Ishikawa (cell line): ENCODE measurements at regions not wholly inside any gene's neighbourhood (a gene's known extent, or its start where the extent isn't known, plus 50 kb on each side); places are given as distances from the start of the nearest gene placed in this dataset.

ENCODE experiments used
- CEBPB ChIP-seq: IDR thresholded peaks from 2 replicates; pipeline ENCODE4 v1.6.1; 2012
- CREB1 ChIP-seq: IDR thresholded peaks from 2 replicates; pipeline ENCODE4 v1.6.1; 2012; ENCODE audit warnings: low read depth
- EGR1 ChIP-seq: IDR thresholded peaks from 2 replicates; pipeline ENCODE4 v1.6.1; 2012
- EP300 ChIP-seq: IDR thresholded peaks from 2 replicates; pipeline ENCODE4 v1.6.1; 2012; ENCODE audit warnings: borderline replicate concordance
- FOXM1 ChIP-seq: IDR thresholded peaks from 2 replicates; pipeline ENCODE4 v1.6.1; 2012; ENCODE audit warnings: low read depth, borderline replicate concordance
- MAX ChIP-seq: IDR thresholded peaks from 2 replicates; pipeline ENCODE4 v1.6.1; 2012
- NFIC ChIP-seq: IDR thresholded peaks from 2 replicates; pipeline ENCODE4 v1.6.1; 2012
- RAD21 ChIP-seq: IDR thresholded peaks from 2 replicates; pipeline ENCODE4 v1.6.1; 2012; ENCODE audit warnings: low read depth
- REST ChIP-seq: IDR thresholded peaks from 2 replicates; pipeline ENCODE4 v1.6.1; 2012; ENCODE audit warnings: low read depth, mild to moderate bottlenecking
- TAF1 ChIP-seq: IDR thresholded peaks from 2 replicates; pipeline ENCODE4 v1.6.1; 2012; ENCODE audit warnings: low read depth, mild to moderate bottlenecking
- TCF12 ChIP-seq: IDR thresholded peaks from 2 replicates; pipeline ENCODE4 v1.6.1; 2012; ENCODE audit warnings: low read depth
- TEAD4 ChIP-seq: IDR thresholded peaks from 2 replicates; pipeline ENCODE4 v1.6.1; 2012
- USF1 ChIP-seq: IDR thresholded peaks from 2 replicates; pipeline ENCODE4 v1.6.1; 2012
- YY1 ChIP-seq: IDR thresholded peaks from 2 replicates; pipeline ENCODE4 v1.6.1; 2012; ENCODE audit warnings: low read depth
- ZBTB7A ChIP-seq: IDR thresholded peaks from 2 replicates; pipeline ENCODE4 v1.6.1; 2012; ENCODE audit warnings: low read depth

DNA sequence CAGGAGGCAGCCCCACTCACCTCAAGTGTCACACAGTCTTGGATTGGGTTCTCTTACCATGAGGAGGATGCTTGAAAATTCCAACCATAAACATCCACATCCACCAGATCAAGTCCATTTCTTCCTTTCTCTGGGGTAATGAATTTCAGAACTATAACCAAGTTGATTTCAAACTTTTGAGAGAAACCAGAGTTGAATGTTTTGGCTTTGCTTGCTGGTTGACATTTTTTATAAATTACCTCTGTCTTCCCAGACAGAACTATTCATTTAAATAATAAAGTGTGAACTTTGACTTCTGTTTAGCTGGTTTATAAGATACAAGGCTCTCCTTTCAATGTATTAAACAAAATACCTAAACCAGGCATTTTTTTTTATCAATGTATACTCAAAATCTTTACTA lies 550.7 kb downstream of the KCTD12 start:
- TF ChIP-seq NFIC (no peak), RAD21 (no peak), TCF12 (no peak), ZBTB7A (no peak), YY1 (no peak), CREB1 (no peak), FOXM1 (no peak), CEBPB (no peak), TAF1 (no peak), EGR1 (no peak), TEAD4 (no peak), REST (no peak)

- TF ChIP-seq ZBTB7A (no peak), TAF1 (no peak)
Measured at GRCh38 chr13:76331943-76332712, 554.1 kb downstream of the KCTD12 start.

DNA sequence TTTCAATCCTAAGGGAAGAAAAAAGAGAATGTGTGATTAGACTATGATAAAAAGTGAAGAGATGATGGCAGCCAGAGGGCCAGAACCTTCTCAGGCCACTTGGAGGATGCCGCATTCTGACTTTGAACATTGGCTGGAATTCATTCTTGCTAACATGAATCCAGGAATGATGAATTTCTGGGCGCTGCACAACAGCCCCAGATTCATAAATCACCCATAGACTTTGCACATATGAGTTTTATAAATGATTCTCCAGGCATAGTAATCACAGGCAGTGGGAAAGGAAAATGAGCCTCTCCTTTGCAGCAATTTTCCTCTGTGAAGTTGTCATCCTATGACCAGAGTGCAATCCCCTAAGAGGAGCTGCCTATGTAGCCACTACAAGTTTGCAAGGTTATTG lies 555.4 kb downstream of the KCTD12 start:
- TF ChIP-seq FOXM1: no peak
- TF ChIP-seq REST: no peak
- no peak for TF ChIP-seq USF1
- TF ChIP-seq CREB1: no peak
- TF ChIP-seq EGR1: no peak
- no peak for TF ChIP-seq TEAD4
- TF ChIP-seq EP300: no peak
- no peak for TF ChIP-seq TAF1
- TF ChIP-seq YY1: no peak
- no peak for TF ChIP-seq MAX
- no peak for TF ChIP-seq ZBTB7A
- no peak for TF ChIP-seq RAD21
- TF ChIP-seq CEBPB: no peak
- no peak for TF ChIP-seq TCF12
- no peak for TF ChIP-seq NFIC

- TF ChIP-seq TAF1: no peak
- no peak for TF ChIP-seq YY1
- no peak for TF ChIP-seq MAX
- no peak for TF ChIP-seq REST
- no peak for TF ChIP-seq CEBPB
- TF ChIP-seq EGR1: no peak
- TF ChIP-seq FOXM1: no peak
- no peak for TF ChIP-seq RAD21
- TF ChIP-seq EP300: no peak
- no peak for TF ChIP-seq ZBTB7A
- no peak for TF ChIP-seq USF1
Measured at GRCh38 chr13:76329866-76330580, 556.2 kb downstream of the KCTD12 start.
